GM21367 (cell line): ENCODE measurements at regions not wholly inside any gene's neighbourhood (a gene's known extent, or its start where the extent isn't known, plus 50 kb on each side); places are given as distances from the start of the nearest gene placed in this dataset.

Experiments used
- ATAC-seq: cut with Tn5 transposase; IDR thresholded peaks from one replicate; pipeline ENCODE4 v1.9.1; 2021; ENCODE audit not compliant: unreplicated experiment

DNA sequence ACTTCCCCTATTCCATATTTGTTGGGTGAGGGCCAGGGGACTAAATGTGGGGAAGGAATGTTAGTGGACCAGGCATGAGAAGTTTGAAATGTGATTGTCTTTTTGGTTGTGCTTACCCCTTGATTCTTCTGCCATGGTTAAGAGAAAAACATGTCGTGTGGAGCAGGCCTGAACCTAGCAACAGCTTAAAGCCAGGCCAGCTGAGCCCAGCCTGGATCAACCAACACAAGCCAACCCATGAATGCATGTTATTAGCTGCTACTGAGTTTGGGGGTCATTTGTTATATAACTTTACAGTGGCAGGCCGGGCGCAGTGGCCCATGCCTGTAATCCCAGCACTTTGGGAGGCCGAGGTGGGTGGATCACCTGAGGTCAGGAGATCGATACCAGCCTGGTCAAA is 52.4 kb upstream of the TRIO start:
- no peak for ATAC-seq

DNA sequence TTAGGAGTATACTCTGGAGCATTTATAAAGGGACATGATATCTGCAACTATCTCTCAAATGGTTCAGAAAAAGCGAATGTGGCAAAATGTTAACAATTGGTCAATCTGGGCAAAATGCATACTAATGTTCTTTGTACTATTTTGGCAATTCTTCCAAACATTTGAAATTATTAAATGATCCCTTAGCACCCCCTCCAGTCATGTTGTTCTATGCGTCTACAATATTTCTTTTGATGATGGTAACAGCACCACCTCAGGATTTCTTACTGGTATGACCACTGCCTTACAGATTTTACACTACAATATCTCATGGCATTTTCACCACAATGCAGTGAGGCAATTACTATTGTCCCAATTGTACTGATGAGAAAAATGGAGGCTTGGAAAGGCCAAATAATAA is 52.9 kb upstream of the TRIO start:
- ATAC-seq, result no peak

DNA sequence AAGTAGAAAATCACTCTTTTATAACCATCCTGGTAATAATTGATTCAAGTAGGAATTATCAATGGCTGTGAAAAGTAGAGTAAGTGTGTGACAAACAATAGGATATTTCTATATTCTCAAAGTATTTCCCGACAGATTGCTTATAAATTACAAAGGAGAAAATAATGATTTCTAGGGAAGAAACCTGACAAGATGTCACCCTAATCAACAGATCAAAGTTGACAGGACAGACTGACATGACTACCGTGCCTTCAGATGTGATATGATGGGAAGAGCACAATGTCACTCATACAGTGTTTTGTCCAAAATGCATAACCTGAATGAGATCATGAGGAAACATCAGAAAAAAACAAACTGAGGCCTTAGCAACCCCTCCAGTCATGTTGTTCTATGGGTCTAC is 53.9 kb upstream of the TRIO start:
- ATAC-seq, result no peak

GRCh38 chr5:14086261-14086660 is 56.9 kb upstream of the TRIO start:
- no peak for ATAC-seq

- no peak for ATAC-seq
Measured at GRCh38 chr5:14082973-14083372, 60.2 kb upstream of the TRIO start.

DNA sequence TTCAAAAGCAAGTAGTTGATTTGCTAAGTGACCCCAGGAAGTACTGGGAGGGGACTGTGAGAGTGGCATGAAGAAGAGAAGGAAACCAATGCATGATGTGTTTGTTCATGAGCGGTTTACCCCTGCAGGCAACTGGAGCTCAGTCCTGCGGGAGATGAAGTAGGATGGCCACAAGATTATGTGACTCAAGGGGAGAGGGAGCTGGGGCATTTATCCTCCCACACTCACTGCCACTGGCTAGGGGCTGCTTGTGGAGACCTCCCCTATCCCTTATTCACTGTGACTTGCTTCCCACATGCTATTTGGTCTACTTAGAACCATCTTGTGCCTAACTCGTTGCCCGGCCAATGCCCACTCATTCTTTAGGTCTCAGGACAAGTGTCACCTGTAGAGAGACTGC is 60.6 kb upstream of the TRIO start:
- no peak for ATAC-seq

DNA sequence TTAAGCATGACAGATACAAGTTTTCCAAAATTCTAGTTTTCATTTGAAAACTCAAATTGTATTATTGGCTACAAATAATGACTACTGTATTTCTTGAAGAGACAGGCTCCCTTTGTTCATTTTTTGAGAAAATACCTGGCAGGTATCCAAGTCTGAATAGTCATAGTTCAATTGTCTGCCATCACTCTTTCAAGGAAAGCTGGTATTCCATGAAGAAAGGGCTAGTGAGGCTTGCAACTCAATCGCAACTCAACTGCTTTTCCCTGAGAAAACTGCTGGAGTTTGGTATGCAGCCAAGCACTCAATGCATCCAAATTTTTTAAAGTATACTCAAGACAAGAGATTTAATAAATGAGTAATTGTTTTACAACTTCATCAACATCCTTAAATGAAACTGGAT is 61.4 kb upstream of the TRIO start:
- ATAC-seq, result no peak

DNA sequence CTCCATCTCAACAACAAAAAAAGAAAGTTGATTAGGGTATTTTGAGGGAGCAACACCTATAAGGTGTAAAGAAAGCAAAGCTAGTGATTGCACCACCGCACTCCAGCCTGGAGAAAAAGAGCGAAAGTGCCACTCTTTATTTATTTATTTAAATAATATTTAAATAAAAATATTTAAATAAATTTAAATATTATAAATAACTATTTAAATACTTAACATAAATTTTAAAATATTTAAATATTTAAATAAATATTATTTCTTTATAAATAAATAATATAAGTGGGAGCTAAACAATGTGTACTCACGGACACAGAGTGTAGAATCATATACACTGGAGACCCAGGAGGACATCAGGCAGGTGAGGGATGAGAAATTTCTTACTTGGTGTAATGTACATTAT is 64.4 kb upstream of the TRIO start:
- no peak for ATAC-seq

DNA sequence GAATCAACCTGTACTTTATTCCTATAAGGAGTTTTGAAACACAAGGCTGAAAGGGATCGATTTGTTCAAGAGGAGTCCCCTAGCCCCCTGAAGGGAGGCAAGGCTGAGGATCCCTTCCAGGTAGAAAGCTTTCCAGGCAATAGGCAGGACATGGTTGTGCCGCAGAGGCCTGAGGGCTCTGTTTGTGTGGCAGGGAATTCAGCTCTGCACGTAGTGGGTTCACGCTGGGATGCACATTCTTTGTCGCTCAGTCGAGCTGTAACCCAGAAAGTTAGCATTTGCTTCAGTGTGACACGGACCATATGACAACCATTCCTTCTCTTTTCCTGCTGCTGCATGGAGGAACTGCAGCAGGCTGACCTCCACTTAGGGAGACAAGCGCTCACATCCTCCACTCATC is 65.6 kb upstream of the TRIO start:
- ATAC-seq, result no peak

DNA sequence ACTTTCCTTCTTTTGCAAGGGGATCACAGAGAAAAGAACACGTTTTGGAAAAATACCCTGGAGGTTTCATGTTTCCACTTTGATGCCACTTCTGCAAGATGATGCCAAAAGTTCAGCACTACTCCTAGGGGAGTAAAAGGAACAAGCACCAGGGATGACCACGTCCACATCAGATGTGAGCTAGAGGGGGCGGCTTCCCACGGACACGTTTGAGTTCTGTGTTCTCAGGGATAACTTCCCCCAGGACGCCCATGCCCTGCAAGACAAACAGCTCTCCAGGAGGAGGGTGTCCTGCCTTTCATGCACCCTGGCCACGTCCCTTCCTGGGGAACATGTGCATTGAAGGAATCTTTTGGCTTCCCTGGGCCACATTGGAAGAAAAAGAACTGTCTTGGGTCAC is 66.6 kb upstream of the TRIO start:
- ATAC-seq, result no peak

- ATAC-seq, result no peak
Measured at GRCh38 chr5:14075937-14076336, 67.2 kb upstream of the TRIO start.

- no peak for ATAC-seq
Measured at GRCh38 chr5:14071433-14071832, 71.7 kb upstream of the TRIO start.

DNA sequence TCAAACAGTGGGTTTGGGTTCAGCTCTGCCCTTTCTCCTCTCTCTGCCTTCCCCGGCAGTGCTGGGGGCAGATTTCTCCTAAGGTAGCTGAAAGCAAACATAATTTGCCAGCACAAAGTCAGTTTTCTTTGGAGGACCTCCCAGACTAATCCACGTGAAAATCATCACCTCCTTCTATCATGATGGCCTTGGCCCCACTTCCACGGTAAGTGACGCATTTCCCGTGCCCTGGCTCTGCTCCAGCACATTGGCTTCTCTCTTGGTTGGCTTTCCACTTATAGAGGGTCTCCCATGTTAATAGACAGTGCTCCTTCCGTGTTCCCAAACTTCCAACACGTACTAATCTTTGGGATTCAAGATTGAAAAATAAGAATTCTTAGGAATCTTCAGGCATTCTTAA is 74.1 kb upstream of the TRIO start:
- ATAC-seq, result no peak

- ATAC-seq, result no peak
Measured at GRCh38 chr5:14068136-14068535, 75.0 kb upstream of the TRIO start.

DNA sequence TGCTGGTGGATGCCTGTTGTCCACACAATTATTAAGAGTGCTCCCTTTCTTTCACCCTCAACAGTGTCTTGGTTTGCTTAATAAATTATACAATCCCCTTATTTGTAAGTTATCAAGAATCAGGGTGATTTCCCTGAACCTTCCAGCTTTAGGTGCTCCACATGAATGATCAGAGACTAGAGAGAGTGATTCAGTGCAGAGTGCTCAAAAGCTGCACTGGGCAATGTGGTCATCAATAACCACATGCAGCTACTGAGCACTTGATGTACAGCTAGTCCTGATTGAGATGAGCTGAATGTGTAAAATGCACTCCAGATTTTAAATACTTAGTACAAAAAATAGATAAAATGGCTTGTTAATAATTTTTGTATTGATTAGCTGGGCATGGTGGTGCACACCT is 76.8 kb upstream of the TRIO start:
- ATAC-seq, result no peak

DNA sequence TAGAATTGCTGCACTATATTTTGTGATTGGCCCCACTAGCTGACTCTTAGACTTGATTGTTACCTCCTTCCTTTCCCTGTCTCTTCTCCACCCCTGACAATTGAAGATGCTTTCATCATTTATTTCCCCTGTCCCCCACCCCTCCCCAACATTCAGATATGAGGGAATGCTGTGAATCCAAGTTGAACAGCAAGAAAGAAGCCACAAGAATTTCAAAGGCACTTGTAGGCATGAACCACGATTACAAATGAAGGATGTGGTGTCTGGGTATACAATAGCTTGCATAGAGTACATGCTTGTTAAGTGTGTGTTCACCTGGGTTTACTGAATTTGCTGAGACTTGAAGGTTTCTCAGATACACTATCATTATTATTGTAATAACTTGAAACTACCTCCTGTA is 78.3 kb upstream of the TRIO start:
- ATAC-seq, result no peak

DNA sequence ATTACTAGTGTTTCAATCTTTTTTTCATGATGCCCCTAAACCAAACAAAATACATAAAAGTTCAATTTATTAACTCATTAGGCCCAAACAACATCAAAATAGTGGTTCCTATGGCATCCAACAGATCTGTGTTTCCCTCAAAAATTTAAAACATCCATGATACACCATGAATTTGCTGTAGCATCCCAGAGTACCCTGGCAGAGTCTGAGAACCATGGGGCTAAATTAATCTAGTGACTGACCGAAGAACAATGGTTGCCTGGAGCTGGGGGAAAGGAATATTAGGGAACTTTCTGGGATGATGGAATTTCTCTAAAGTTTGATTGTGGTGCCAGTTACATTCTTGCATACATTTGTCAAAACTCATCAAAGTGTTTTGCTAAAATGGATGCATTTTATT is 79.5 kb upstream of the TRIO start:
- ATAC-seq, result no peak

GRCh38 chr5:14063138-14063537 is 80.0 kb upstream of the TRIO start:
- no peak for ATAC-seq

- no peak for ATAC-seq
Measured at GRCh38 chr5:14062178-14062577, 81.0 kb upstream of the TRIO start.

DNA sequence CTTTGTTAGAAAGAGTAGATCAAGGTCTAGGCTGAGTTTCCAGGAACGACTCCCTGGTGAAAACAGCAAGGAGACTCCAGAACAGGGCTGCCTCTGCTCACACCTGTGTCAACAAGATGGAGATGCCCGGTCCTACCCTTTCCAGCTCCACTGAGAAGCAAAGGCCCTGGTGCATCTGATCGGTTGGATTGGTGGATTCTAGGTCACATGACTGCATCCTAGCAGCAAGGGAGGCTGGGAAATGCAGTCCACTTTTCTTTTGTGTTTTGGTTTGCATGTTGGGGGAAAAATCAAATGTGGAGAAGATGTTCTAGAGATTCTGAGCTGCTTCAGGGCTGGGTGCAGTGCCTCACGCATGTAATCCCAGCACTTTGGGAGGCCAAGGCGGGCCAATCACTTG is 82.0 kb upstream of the TRIO start:
- ATAC-seq, result no peak

DNA sequence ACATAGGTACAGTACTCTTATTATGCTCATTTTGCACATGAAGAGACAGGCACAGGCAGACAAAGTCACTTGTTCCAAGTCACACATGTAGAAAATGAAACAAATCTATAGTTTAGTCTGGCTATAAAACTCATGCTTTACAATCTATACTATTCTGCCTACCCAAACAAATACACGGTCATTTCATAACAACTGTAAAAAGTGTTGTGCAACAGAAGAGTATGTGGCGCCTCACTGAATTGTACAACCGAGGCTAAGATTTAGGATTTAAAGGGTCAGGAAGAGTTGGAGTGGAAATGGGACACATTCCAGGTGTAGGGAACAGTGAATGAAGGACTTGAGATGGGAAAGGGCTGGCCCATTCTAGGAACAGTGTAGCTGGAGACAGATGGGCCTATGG is 82.9 kb upstream of the TRIO start:
- no peak for ATAC-seq

DNA sequence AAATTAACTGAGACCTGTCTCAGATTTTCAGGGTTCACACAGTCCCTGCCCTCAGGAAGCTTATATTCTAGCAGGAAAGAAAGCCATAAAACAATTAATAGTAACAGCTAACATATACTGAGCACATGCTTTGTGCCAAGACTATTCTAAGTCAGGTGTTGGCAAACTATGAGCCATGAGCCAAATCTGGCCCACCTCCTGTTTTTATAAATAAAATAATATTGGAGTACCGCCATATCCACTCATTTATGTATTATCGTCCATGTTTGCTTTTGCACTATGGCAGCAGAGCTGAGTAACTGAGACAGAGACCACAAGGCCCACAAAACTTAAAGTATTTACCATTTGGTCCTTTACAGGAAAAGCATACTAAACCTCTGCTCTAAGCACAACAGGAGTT is 83.3 kb upstream of the TRIO start:
- no peak for ATAC-seq

DNA sequence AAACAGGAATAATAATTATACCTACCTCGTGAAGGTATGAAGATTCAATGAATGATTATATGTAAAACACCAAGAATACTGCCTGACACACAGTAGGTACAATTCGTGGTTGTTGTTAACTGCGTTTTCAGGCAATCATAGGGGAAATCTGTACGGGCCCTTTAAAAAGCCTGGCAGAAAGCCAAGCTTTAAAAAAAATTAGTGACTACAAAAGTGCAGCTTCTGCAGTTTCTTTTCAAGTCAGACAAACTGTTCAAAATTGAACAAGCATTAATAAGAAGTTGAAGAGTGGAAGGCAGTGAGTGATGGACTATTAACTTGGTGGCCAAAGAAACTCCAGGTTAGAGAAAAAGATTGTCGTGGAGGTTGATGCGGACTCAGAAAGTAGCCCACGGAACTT is 85.9 kb upstream of the TRIO start:
- ATAC-seq, result no peak

DNA sequence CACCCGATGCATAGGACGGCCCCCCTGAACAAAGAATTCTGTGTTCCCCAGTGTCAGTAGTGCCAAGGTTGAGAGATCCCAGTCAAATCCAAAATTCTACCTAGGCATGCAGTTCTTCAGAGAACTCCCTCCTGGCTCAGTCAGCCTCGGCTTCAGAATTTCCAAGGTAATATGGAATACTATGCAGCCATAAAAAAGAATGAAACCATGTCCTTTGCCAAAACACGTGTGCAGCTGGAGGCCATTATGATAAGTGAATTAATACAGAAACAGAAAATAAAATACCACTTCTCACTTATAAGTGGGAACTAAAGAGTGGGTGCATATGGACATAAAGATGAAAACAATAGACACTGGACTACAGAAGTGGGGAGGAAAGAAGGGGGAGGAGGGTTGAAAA is 87.1 kb upstream of the TRIO start:
- ATAC-seq, result no peak
